Nephron (organoid): ENCODE measurements at regions not wholly inside any gene's neighbourhood (a gene's known extent, or its start where the extent isn't known, plus 50 kb on each side); places are given as distances from the start of the nearest gene placed in this dataset.

ENCODE experiments used
- H3K27ac Mint-ChIP-seq, 3 experiments: 2 replicates each; pipeline ENCODE4 v1.8.0; 2020; ENCODE audit warnings: mixed read lengths in 3 of 3, mild to moderate bottlenecking in 2 of 3, moderate library complexity in 1 of 3
- H3K27me3 Mint-ChIP-seq: 2 replicates; pipeline ENCODE4 v1.8.0; 2021; ENCODE audit warnings: low read depth, mild to moderate bottlenecking, moderate library complexity, mixed read lengths
- H3K36me3 Mint-ChIP-seq: 2 replicates; pipeline ENCODE4 v1.8.0; 2020; ENCODE audit warnings: low read depth, mixed read lengths
- H3K4me1 Mint-ChIP-seq: 2 replicates; pipeline ENCODE4 v1.8.0; 2020; ENCODE audit warnings: mixed read lengths
- H3K4me3 Mint-ChIP-seq, 3 experiments: 2 replicates each; pipeline ENCODE4 v1.8.0; 2020; ENCODE audit warnings: mild to moderate bottlenecking in 3 of 3, mixed read lengths in 3 of 3, moderate library complexity in 2 of 3
- H3K9me3 Mint-ChIP-seq: 2 replicates; pipeline ENCODE4 v1.8.0; 2020; ENCODE audit warnings: mixed read lengths
- CTCF ChIP-seq, 3 experiments: fragments of 200-600 bp; sonication (generic); IDR thresholded peaks; one replicate each; pipeline ENCODE4 v1.5.0; 2021; ENCODE audit warnings: antibody characterized with exemption in 3 of 3; ENCODE audit not compliant: unreplicated experiment in 3 of 3

- H3K27ac Mint-ChIP-seq = no peak overlapping the region
- peaks cover 13% of the 10 kb centered on the region for H3K27me3 Mint-ChIP-seq
- H3K4me1 Mint-ChIP-seq = no peaks in the 10 kb centered on the region
- TF ChIP-seq CTCF (IDR thresholded peaks at IDR 0.05; ENCODE audit: unreplicated experiment in 3 of 3) = no peak
- H3K36me3 Mint-ChIP-seq = no peaks in the 10 kb centered on the region
- H3K4me3 Mint-ChIP-seq = no peak overlapping the region
- no peaks in the 10 kb centered on the region for H3K9me3 Mint-ChIP-seq
Observed at GRCh38 chr21:37967036-37967435, 50.8 kb upstream of the KCNJ6 start.

GRCh38 chr21:37968744-37969143 is 52.5 kb upstream of the KCNJ6 start:
- Mint-ChIP-seq H3K27me3 (peaks cover 13% of the 10 kb centered on the region), H3K36me3 (no peaks in the 10 kb centered on the region), H3K4me3 (no peak overlapping the region), H3K9me3 (no peaks in the 10 kb centered on the region), H3K27ac (no peak overlapping the region), H3K4me1 (no peaks in the 10 kb centered on the region)
- no peak for TF ChIP-seq CTCF (IDR thresholded peaks at IDR 0.05; ENCODE audit: unreplicated experiment in 3 of 3)

GRCh38 chr21:37970548-37970947 is 54.3 kb upstream of the KCNJ6 start:
- H3K4me1 Mint-ChIP-seq = no peaks in the 10 kb centered on the region
- no peak for TF ChIP-seq CTCF (IDR thresholded peaks at IDR 0.05; ENCODE audit: unreplicated experiment in 3 of 3)
- peaks cover 11% of the 10 kb centered on the region for H3K27me3 Mint-ChIP-seq
- H3K4me3 Mint-ChIP-seq = no peak overlapping the region
- no peaks in the 10 kb centered on the region for H3K36me3 Mint-ChIP-seq
- no peak overlapping the region for H3K27ac Mint-ChIP-seq
- no peaks in the 10 kb centered on the region for H3K9me3 Mint-ChIP-seq

GRCh38 chr21:37971390-37971950 is 55.2 kb upstream of the KCNJ6 start:
- Mint-ChIP-seq H3K9me3 (no peaks in the 10 kb centered on the region), H3K36me3 (no peaks in the 10 kb centered on the region), H3K4me1 (no peaks in the 10 kb centered on the region), H3K27me3 (peaks cover 8% of the 10 kb centered on the region), H3K27ac (no peak overlapping the region), H3K4me3 (no peak overlapping the region)
- TF ChIP-seq CTCF (IDR thresholded peaks at IDR 0.05; ENCODE audit: unreplicated experiment in 3 of 3) = no peak

- H3K4me3 Mint-ChIP-seq = no peak overlapping the region
- H3K27me3 Mint-ChIP-seq = peaks cover 12% of the 10 kb centered on the region
- no peaks in the 10 kb centered on the region for H3K9me3 Mint-ChIP-seq
- TF ChIP-seq CTCF (IDR thresholded peaks at IDR 0.05; ENCODE audit: unreplicated experiment in 3 of 3) = no peak
- no peak overlapping the region for H3K27ac Mint-ChIP-seq
- H3K4me1 Mint-ChIP-seq = no peaks in the 10 kb centered on the region
- H3K36me3 Mint-ChIP-seq = no peaks in the 10 kb centered on the region
Observed at GRCh38 chr21:37974081-37974480, 57.8 kb upstream of the KCNJ6 start.

- TF ChIP-seq CTCF (IDR thresholded peaks at IDR 0.05; ENCODE audit: unreplicated experiment in 3 of 3) = no peak
- H3K9me3 Mint-ChIP-seq = no peaks in the 10 kb centered on the region
- H3K4me3 Mint-ChIP-seq = no peak overlapping the region
- H3K27ac Mint-ChIP-seq = no peak overlapping the region
- H3K4me1 Mint-ChIP-seq = peaks cover 5% of the 10 kb centered on the region
- H3K27me3 Mint-ChIP-seq = peaks cover 18% of the 10 kb centered on the region
- no peaks in the 10 kb centered on the region for H3K36me3 Mint-ChIP-seq
Observed at GRCh38 chr21:37982496-37983318, 66.5 kb upstream of the KCNJ6 start.
